ENCODE measurements at regions not wholly inside any gene's neighbourhood (a gene's known extent, or its start where the extent isn't known, plus 50 kb on each side); places are given as distances from the start of the nearest gene placed in this dataset.

- TF ChIP-seq HES1 (IDR thresholded peaks at IDR 0.05; ENCODE audit: low read depth) (no peak), RREB1 (CRISPR knock-in tag; IDR thresholded peaks at IDR 0.05) (no peak), ZNF133 (CRISPR knock-in tag; IDR thresholded peaks at IDR 0.05) (no peak), SIN3B (IDR thresholded peaks at IDR 0.05; ENCODE audit: low read depth) (no peak), MLX (CRISPR knock-in tag; conservative IDR thresholded peaks at IDR 0.05) (no peak), ZNF384 (IDR thresholded peaks at IDR 0.05; ENCODE audit: low read depth, low read length) (no peak), TBL1XR1 (IDR thresholded peaks at IDR 0.05; ENCODE audit: low read length in 2 of 2) (no peak), IRF1 (CRISPR knock-in tag; IDR thresholded peaks at IDR 0.05; ENCODE audit: borderline replicate concordance) (no peak), SMAD1 (IDR thresholded peaks at IDR 0.05; ENCODE audit: low read depth, low read length, partially characterized antibody) (no peak), BCOR (IDR thresholded peaks at IDR 0.05) (no peak)
These were observed 131.5 kb upstream of the TNRC6C start (continued) for GRCh38 chr17:77827039-77827438.
